GM23248 (cell line): ENCODE measurements at regions not wholly inside any gene's neighbourhood (a gene's known extent, or its start where the extent isn't known, plus 50 kb on each side); places are given as distances from the start of the nearest gene placed in this dataset.

Source experiments
- DNase-seq: peaks from one replicate; pipeline ENCODE4 v3.0.0-alpha.2; 2015
- H2AFZ ChIP-seq: fragments of 200-600 bp; sonication (generic); 2 replicates; pipeline ENCODE4 v1.6.1; 2016; ENCODE audit warnings: antibody characterized with exemption
- H3F3A ChIP-seq: fragments of 200-600 bp; sonication (generic); 2 replicates; pipeline ENCODE4 v1.6.1; 2016; ENCODE audit warnings: mild to moderate bottlenecking, antibody characterized with exemption, mixed run types; ENCODE audit not compliant: insufficient read depth
- H3K27ac ChIP-seq: fragments of 200-600 bp; sonication (generic); 2 replicates; pipeline ENCODE4 v1.5.1; 2016; ENCODE audit warnings: mild to moderate bottlenecking
- H3K27me3 ChIP-seq: fragments of 200-600 bp; sonication (generic); replicated peaks from 2 replicates; pipeline ENCODE4 v1.6.1; 2016; ENCODE audit warnings: mild to moderate bottlenecking; ENCODE audit not compliant: insufficient read depth
- H3K36me3 ChIP-seq: fragments of 200-600 bp; sonication (generic); 2 replicates; pipeline ENCODE4 v1.6.1; 2016; ENCODE audit warnings: low read depth, mild to moderate bottlenecking
- H3K4me1 ChIP-seq: fragments of 200-600 bp; sonication (generic); 2 replicates; pipeline ENCODE4 v1.6.1; 2016; ENCODE audit warnings: mild to moderate bottlenecking; ENCODE audit not compliant: insufficient read depth
- H3K4me2 ChIP-seq: fragments of 200-600 bp; sonication (generic); one replicate; pipeline ENCODE4 v1.6.1; 2016; ENCODE audit warnings: mild to moderate bottlenecking; ENCODE audit not compliant: unreplicated experiment
- H3K4me3 ChIP-seq: fragments of 200-600 bp; sonication (generic); 2 replicates; pipeline ENCODE4 v1.5.1; 2016; ENCODE audit warnings: mild to moderate bottlenecking
- H3K79me2 ChIP-seq: fragments of 200-600 bp; sonication (generic); 2 replicates; pipeline ENCODE4 v1.6.1; 2016; ENCODE audit warnings: mild to moderate bottlenecking; ENCODE audit not compliant: insufficient read depth
- H3K9ac ChIP-seq: fragments of 200-600 bp; sonication (generic); 2 replicates; pipeline ENCODE4 v1.6.1; 2016; ENCODE audit warnings: mild to moderate bottlenecking
- H3K9me2 ChIP-seq: fragments of 200-600 bp; sonication (generic); 2 replicates; pipeline ENCODE4 v1.6.1; 2016; ENCODE audit warnings: mixed run types, mild to moderate bottlenecking, moderate library complexity; ENCODE audit not compliant: insufficient read depth
- H3K9me3 ChIP-seq: fragments of 200-600 bp; sonication (generic); one replicate; pipeline ENCODE4 v1.6.1; 2017; ENCODE audit warnings: low read depth
- H4K20me1 ChIP-seq: fragments of 200-600 bp; sonication (generic); 2 replicates; pipeline ENCODE4 v1.6.0; 2016; ENCODE audit not compliant: insufficient read depth
- EZH2 ChIP-seq: fragments of 200-600 bp; sonication (generic); IDR thresholded peaks from 2 replicates; pipeline ENCODE4 v1.6.1; 2018; ENCODE audit warnings: antibody characterized with exemption, mild to moderate bottlenecking; ENCODE audit not compliant: insufficient read depth, poor library complexity, severe bottlenecking
- EZH2phosphoT487 ChIP-seq: fragments of 200-600 bp; sonication (generic); IDR thresholded peaks from 2 replicates; pipeline ENCODE4 v1.6.1; 2018; ENCODE audit warnings: antibody characterized with exemption, moderate library complexity, mild to moderate bottlenecking, low read depth; ENCODE audit not compliant: insufficient read depth
- WGBS, 2 experiments: methylation state at CpG; one replicate each; pipeline ENCODE4 v1.1.6; 2015 to 2017; ENCODE audit warnings: low lambda C conversion rate in 2 of 2, low coverage in 1 of 2; ENCODE audit errors: missing lambda C conversion rate in 2 of 2; 5-methylcytosine and 5-hydroxymethylcytosine counted together
- in situ Hi-C: fragments of 300-500 bp; cut with MboI; formaldehyde crosslinking; loops from 2 replicates; pipeline ENCODE4 v1.15.0; 2020

- no peak overlapping the region for H2AFZ ChIP-seq
- no peaks in the 10 kb centered on the region for H3K79me2 ChIP-seq
- H3F3A ChIP-seq = peaks cover 12% of the 10 kb centered on the region
- H3K27me3 ChIP-seq = no peaks in the 10 kb centered on the region
- WGBS, 2 experiments = 37 to 42% methylated on average over 1 of the region's 1 CpG
- H3K9me3 ChIP-seq = no peaks in the 10 kb centered on the region
- H3K36me3 ChIP-seq = no peaks in the 10 kb centered on the region
- H3K27ac ChIP-seq = no peak overlapping the region
- TF ChIP-seq EZH2phosphoT487 = no peak
- no peak for TF ChIP-seq EZH2
- H4K20me1 ChIP-seq = no peaks in the 10 kb centered on the region
- in situ Hi-C loops = no loop called here
- H3K9me2 ChIP-seq = no peaks in the 10 kb centered on the region
- no peak overlapping the region for H3K4me3 ChIP-seq
- H3K4me1 ChIP-seq = peaks cover 27% of the 10 kb centered on the region
- no peak for DNase-seq
- H3K9ac ChIP-seq = no peak overlapping the region
- H3K4me2 ChIP-seq = no peak overlapping the region
Observed at GRCh38 chr20:11234181-11234580, 560.4 kb upstream of the JAG1 start.

GRCh38 chr20:11234608-11235007 is 560.8 kb upstream of the JAG1 start:
- TF ChIP-seq EZH2phosphoT487 = no peak
- TF ChIP-seq EZH2 = no peak

GRCh38 chr20:11235058-11235457 is 561.3 kb upstream of the JAG1 start:
- in situ Hi-C loops = no loop called here
- Histone ChIP-seq H3K9me3 (no peaks in the 10 kb centered on the region), H3K79me2 (no peaks in the 10 kb centered on the region), H3K4me1 (peaks cover 20% of the 10 kb centered on the region), H3F3A (peaks cover 3% of the 10 kb centered on the region), H3K9ac (no peak overlapping the region), H3K4me2 (no peak overlapping the region), H2AFZ (peak overlapping the region; percentile 13), H3K27ac (no peak overlapping the region), H3K4me3 (no peak overlapping the region), H4K20me1 (no peaks in the 10 kb centered on the region), H3K9me2 (no peaks in the 10 kb centered on the region), H3K36me3 (no peaks in the 10 kb centered on the region), H3K27me3 (no peaks in the 10 kb centered on the region)
- WGBS, 2 experiments = 60 to 62% methylated on average over 3 of the region's 3 CpGs
- TF ChIP-seq EZH2phosphoT487 = no peak
- TF ChIP-seq EZH2 = no peak
- DNase-seq = peak; percentile 41

More at GRCh38 chr20:11234608-11235007, 560.8 kb upstream of the JAG1 start:
- Histone ChIP-seq H3K9ac (no peak overlapping the region), H3K4me2 (no peak overlapping the region), H3K79me2 (no peaks in the 10 kb centered on the region), H3K9me3 (no peaks in the 10 kb centered on the region), H3F3A (peaks cover 8% of the 10 kb centered on the region), H3K4me3 (no peak overlapping the region), H2AFZ (no peak overlapping the region), H3K27me3 (no peaks in the 10 kb centered on the region), H3K9me2 (no peaks in the 10 kb centered on the region), H3K4me1 (peaks cover 23% of the 10 kb centered on the region), H3K27ac (no peak overlapping the region), H4K20me1 (no peaks in the 10 kb centered on the region), H3K36me3 (no peaks in the 10 kb centered on the region)
- in situ Hi-C loops = no loop called here
- DNase-seq = no peak
- 94 to 100% methylated on average over 1 of the region's 1 CpG for WGBS, 2 experiments

GRCh38 chr20:11242320-11242719 is 568.5 kb upstream of the JAG1 start:
- Histone ChIP-seq H3K9me2 (no peaks in the 10 kb centered on the region), H3K36me3 (no peaks in the 10 kb centered on the region), H3K27ac (no peak overlapping the region), H3F3A (no peaks in the 10 kb centered on the region), H3K9me3 (no peaks in the 10 kb centered on the region), H3K4me1 (no peaks in the 10 kb centered on the region), H3K79me2 (no peaks in the 10 kb centered on the region), H3K9ac (no peak overlapping the region), H3K27me3 (peaks cover 2% of the 10 kb centered on the region), H4K20me1 (no peaks in the 10 kb centered on the region), H3K4me3 (no peak overlapping the region), H3K4me2 (no peak overlapping the region), H2AFZ (no peak overlapping the region)
- DNase-seq = no peak
- TF ChIP-seq EZH2phosphoT487 = no peak
- no peak for TF ChIP-seq EZH2
- WGBS, 2 experiments = 95 to 96% methylated on average over 2 of the region's 2 CpGs
- in situ Hi-C loops = no loop called here

- no peak overlapping the region for H3K4me2 ChIP-seq
- no peaks in the 10 kb centered on the region for H4K20me1 ChIP-seq
- H3K9me2 ChIP-seq = no peaks in the 10 kb centered on the region
- no peak overlapping the region for H3K27ac ChIP-seq
- in situ Hi-C loops = no loop called here
- no peak for DNase-seq
- no peaks in the 10 kb centered on the region for H3K79me2 ChIP-seq
- no peak overlapping the region for H2AFZ ChIP-seq
- no peaks in the 10 kb centered on the region for H3K4me1 ChIP-seq
- peaks cover 23% of the 10 kb centered on the region for H3K27me3 ChIP-seq
- H3F3A ChIP-seq = no peaks in the 10 kb centered on the region
- no peak for TF ChIP-seq EZH2
- no peak for TF ChIP-seq EZH2phosphoT487
- H3K9ac ChIP-seq = no peak overlapping the region
- H3K4me3 ChIP-seq = no peak overlapping the region
- no peaks in the 10 kb centered on the region for H3K36me3 ChIP-seq
- H3K9me3 ChIP-seq = no peaks in the 10 kb centered on the region
Observed at GRCh38 chr20:11245431-11245830, 571.6 kb upstream of the JAG1 start.
